SKM-1 treated with dmso at 0.1 percent for 144 hours (cell line): ENCODE measurements at regions not wholly inside any gene's neighbourhood (a gene's known extent, or its start where the extent isn't known, plus 50 kb on each side); places are given as distances from the start of the nearest gene placed in this dataset.

ENCODE experiments used
- DNase-seq: peaks from one replicate; lab custom pipeline; 2025; ENCODE audit not compliant: unreplicated experiment; lab: John Stamatoyannopoulos, UW

DNA sequence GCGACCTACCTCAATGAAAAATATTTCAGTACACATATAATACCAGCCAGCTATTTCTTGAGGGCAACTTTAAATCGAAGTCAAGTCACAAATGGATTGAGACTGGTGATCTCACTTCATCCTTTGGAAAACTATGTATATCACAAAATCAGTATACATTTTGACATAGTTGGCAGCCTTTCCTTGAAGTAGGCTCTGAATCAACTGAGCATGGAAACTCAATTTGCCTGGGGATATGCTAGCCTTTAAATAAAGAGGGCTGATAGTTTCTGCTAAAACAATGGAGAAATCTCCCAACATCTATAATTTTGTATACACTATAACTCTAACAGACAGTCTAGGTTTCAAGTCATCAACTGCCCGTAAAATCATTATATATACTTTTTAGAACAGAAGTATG is 282.8 kb upstream of the TENM3 start:
- no peak for DNase-seq

DNA sequence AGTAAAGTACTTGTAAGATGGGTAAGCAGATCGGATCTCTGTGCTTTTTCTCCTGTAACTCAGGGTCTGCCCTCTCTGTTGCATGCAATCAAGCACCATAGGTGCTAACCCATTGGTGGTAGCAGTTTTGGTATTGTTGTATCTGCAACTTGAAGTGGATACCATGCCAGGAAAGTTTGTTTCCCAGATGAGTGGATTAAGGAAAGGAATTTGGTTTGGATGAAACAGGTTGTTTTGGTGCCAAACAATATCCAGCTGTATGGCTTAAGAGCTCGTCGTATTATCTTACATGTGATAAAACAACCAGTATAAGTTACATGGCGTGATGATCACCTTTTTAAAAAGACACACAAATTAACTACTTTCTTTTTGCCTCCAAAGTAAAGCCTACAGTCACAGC is 280.9 kb upstream of the TENM3 start:
- no peak for DNase-seq

DNA sequence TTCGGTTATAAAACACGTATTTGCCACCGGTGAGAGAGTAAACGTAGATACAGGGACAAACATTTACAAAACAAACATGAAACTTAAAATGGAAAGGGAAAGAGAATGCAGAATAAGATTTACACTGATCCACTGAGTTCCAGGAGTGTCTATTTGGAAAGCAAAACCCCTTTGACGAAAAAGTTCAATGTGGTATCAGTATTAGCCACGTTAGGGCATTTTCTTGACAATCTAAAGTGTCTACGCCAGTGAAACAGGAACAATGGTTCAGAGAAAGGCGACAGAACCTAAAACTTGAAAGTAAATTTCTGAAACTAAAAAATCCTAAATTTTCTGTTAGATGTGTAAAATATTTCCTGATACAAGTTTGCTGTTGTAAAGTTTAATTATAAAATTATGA is 278.5 kb upstream of the TENM3 start:
- no peak for DNase-seq

DNA sequence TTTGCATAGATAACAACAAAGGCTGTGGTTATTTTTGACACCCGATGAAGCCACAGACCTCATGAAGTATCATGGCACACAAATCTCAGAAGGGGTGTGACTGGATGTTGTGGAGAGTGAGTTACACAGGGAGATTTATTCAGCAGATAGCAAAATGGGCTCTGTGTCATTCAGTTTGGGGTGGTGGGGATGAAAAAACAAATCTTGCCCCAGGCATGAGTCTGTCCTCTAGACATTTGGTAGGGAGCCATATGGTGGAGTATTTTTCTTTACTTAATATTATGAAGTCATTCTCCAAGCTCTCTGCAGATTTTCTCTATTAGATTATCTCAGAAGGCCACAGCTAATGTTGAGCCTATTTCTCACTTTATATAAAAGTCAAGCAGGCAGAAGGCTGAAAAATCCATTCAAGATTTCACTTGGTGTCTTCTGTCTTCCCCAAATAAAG is 277.1 kb upstream of the TENM3 start:
- no peak for DNase-seq

DNA sequence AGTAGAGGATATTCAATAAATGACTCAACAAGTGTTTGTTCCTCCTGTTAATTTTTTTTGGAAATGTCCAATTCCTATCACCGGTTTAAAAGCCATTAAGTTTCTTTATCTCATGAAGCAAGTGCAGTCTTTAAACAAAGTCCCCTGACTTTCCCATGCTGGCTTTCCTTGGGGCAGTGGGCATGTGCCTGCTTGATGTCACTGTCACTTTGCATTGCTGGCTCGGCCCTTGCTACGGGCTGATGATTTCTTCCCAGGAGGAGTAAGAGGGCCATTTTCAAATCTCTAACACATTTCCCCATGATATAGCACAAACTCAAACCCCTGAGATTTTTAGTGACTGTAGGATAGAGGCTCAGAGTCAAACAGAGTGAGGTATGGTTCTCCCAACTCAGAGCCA is 275.8 kb upstream of the TENM3 start:
- no peak for DNase-seq

DNA sequence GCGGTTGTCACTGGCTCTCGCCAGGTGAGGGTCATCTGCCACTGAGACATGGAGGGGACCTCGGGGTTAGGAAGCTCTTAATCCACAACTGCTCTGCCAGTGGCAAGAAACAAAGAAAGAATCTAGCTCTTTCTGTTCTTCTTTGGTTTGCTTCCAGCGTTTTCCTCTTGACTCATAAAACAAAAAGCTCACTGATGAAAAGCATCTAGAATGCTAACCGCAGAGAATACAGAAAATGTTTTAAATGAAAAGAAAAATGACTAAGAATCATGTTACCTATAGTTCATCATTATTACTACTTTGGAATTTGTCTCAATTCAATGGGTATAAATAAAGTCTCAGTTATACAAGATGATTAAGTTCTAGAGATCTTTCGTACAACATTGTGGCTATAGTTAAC is 274.8 kb upstream of the TENM3 start:
- DNase-seq = no peak

DNA sequence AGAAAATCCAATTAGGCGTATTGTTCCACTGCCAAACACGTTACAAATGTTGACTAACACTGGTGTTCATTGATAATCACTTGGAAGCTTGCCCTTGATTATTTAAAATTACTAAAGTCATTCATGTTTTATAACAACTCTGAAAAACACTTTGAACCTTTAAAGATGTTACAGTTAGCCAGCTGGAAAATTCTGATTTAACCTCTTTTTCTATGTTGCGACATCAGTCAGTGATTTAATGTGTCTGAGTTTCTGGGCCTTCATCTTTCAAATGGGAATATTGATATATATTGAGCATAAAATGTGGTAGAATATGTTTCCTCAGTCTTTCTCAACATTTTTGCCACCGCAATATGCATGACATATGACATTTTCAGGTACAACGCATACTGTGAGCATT is 274.1 kb upstream of the TENM3 start:
- no peak for DNase-seq

DNA sequence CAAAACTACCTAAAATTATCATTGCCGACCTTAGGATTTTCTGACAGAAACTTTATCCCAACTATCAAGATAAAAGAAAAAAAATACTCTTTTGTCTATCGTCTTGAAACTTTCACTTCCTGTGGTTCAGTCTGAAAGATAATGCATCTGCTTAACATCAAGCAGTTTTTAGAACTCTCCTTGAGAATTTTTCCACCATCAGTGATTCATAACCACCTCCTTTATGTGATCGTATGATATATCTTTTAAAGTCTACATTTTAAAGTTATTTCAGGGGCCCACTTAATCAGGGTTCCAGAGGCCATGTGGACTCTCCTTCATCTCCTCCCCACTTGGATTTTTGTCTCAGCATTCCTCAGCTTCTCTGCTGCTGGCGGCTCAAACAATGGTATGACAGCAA is 272.8 kb upstream of the TENM3 start:
- DNase-seq = no peak

DNA sequence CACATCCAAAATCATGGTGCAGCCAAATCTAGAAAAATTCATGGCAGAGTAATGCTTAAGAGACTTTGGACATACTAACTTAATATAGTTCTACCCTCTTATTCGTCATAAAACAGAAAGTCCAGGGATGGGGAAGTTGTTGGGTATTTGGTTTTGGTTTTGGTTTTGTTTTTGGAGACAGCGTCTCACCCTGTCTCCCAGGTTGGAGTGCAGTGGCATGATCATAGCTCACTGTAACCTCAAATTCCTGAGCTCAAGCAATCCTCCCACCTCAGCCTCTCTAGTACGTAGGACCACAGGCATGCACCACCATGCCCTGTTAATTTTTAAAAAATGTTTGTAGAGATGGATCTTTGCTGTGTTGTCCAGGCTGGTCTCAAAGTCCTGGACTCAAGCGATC is 271.8 kb upstream of the TENM3 start:
- no peak for DNase-seq

DNA sequence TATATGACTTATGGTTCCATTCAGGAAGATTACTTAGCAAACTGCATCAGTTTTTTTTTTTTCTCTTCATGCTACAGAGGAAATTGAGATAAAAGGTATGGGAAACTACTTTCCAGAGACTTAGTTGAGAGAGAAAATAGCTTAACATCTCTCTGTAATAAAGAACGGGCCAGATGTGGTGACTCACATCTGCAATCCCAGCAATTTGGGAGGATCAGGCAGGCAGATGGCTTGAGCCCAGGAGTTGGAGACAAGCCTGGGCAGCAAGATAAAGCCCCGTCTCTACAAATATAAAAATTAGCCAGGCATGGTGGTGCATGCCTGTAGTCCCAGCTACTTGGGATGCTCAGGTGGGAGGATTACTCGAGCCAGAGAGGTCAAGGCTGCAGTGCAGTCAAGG is 271.2 kb upstream of the TENM3 start:
- no peak for DNase-seq

DNA sequence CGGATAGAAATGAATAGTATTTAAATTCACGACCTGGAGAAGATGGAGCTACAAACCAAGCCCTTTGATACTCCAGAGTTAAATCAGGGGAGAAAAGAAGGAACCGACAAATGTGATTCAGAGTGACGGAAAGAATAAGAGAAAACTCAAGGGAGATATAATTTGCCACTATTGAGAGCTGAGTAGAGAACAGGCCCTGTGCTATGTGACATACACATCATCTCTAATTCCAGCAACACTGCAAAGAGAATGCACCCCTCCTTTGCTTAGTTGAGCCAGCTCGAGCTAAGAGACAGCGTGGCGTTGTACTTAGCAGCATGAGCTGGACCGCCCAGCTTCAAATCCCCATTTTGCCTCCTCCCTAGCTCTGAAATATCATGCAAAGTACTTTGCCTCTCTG is 266.4 kb upstream of the TENM3 start:
- no peak for DNase-seq

DNA sequence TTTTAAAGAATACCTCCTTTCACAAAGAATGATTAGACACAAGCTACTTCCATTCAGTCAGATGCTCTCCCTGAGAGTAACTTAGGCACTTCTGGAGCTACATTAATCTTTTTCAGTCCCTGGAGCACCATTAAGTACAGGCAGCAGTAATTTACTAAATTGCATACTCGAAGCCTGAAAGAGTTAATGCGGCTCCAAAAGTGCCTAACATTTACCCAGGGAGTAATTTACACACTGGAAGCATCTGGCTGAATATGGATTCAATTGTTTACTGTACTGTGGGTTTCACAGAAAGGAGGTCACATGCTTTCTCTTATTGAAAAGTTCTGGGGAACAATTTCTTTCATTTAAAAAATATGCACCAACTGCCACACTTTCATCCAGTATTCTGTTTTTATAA is 260.8 kb upstream of the TENM3 start:
- no peak for DNase-seq

DNA sequence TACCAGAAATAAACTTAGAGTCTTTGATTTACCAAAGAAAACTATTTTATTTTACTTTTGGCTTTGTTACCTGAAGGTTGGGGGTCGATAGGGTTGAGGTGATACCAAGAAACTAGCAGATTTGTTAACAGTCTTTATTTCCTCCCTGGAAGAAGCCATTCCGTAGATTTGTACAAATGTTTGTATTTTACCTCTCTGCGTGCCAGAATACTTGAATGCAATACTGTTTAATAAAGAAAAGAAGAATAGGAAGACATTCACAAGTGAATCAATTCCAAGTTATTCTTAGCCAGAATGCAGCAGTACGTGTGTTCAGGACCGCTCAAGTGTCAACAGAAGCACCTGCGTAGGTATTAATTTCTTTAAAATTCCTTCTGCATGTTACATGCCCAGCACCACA is 260.3 kb upstream of the TENM3 start:
- DNase-seq = no peak

DNA sequence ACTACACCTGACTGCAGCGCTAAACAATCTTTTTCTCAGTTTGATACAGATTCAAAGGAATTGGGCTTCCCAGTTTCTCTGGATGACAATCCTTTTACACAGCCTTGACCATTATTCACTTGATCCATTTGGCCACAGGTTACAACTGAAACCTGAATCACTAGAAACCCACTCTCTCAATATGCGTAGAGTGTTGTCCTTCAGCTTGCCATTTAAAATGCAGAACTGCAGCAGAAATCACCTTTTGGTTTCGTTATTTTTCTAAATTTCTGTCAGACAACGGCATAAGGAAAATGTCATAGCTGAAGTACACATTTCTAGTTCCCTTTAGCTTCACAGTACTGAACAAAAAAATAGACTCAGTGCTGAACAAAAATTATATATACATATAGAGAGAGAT is 255.8 kb upstream of the TENM3 start:
- DNase-seq = no peak

DNA sequence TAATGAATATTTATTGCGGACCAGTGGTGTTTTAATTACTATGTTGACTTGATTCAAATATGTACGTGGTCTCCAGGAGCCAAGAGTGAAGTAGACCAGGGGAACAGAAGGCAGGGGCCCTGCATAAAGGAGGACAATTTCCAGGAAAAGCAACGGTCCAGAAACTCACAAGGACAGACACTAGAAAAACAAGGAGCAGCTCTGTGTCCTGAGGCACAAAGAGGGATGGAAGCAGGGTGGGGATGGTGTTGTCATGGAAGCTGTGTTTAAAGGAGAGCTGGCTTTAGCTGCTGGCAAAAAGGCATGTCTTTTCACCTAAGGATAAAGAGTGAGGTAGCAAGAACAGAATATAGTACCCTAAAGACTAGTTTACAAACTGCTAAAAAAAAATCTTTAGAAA is 254.1 kb upstream of the TENM3 start:
- DNase-seq = no peak

DNA sequence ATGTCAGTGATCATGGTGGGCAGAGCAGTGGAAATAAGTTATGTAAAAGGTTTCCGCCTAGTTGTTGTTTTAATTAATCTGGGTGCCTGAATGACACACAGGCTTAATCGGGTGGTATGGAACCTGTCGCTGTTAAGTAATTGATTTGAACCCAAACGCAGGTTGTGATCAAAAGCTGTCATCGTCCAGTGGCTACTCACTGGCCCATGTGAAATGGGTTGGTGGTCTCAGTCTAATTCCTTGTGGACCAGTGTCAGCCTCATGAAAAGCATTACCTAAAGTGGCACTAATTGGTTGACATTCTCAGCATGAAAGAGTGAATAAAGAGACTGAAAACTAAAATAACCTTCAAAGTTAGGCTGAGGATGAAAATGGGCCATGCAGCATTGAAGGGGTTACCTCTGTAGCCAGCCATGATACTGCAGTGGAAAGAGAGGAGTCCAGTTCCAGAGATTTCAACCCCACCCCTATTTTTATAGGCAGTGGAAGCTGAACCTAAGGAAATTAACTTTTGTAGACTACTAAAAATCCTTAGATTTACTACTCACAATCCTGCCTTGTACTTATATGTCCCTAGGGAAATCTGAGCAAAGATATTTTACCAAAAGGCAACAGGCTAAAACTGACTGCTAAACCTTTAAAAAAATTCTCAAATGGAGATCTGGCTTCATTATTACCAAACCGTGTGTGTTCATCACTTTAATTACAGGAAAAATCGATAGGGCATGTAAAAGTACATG is 251.7 kb upstream of the TENM3 start:
- no peak for DNase-seq

DNA sequence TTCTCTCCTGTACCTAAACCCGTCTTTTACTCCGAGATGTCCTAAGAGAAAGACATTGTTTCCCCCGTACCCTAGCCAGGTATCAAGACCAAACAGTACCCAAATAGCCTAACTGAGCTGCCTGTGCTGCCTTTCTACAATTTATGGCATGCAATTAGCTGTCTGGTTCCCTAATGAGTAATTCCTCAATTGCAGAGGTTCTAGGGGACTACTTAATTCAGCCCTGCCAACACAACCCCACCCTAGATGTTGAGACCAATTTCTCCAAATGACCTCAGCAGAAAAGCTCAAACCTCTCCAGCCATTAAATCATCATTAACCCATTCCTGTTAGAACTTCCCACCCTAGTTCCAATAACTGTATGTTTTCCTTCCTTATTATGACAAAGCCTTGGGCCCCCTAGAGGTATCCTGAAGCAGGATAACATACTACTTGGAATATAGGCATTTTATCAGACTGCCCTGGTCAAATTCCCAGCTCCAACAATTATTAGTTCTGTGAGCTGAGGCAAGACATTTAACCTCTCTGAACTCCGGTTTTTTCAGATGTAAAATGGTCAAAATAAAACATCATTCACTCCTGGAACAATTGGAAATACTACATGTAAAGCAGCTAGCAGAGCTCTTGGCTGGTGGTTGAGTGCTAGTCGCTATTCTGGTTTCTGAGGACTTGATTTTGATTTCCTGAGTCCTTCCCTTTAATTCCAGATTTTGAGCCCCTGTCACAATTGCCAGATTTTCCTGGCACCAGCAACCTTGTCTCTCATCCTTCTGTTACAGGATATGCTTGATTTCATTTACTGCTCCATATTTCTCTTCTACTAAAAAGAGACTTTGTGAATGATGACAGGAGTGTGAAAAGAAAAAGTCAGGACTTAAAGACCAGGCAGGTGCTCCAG is 244.6 kb upstream of the TENM3 start:
- no peak for DNase-seq

DNA sequence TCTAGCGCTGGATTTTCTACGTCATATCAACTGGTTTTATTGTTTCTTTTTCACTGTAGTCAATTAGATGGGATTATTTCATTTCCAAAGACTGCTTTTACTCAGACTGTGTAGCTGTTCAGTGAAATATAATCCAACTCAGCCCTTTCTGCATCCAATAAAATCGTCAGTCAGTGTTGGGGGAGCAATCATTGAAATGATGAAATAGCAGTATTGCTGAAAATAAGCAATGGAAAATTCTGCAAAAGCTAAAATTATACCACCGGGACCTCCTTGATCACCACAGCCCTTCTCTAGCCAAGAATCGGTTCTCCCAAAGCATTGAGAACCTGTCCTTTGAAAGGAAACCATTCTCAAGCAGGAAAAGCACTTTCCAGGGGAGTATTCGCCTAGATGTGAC is 243.1 kb upstream of the TENM3 start:
- no peak for DNase-seq

DNA sequence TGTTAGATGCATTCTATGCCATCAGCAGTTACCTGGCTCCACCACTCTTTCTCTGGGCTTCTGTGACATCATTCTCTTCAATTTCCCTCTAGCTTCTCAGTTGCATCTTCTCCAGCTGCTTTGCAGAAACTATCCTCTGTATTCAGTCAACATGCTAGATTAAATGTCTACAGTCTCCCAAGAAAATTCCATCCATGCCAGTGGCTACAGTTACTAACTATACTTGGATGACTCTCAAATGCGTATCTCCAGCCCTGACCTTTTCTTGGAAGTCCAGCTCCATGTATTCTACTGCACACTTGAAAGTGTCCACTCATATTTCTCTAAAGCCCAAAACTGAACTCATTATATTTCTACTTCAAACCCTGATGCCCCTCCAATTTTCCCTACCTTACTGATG is 232.3 kb upstream of the TENM3 start:
- DNase-seq = no peak

DNA sequence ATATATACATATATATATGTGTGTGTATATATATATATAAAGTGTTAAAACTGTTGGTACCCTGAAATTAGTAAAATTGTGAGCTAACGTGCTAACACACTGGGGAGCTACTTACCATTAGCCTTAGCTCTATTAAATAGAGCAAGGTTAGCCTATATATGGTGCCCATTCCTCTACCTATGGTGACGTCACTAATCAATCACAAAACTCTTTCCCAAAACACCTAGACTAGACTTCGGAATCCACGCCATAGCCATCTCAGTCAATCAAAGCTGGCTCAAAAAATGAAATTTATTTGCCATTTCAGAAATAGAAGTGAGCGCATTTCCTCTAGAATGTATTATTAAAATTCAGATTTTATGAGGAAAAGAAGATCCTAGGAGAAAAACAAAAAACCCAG is 229.0 kb upstream of the TENM3 start:
- DNase-seq = no peak

DNA sequence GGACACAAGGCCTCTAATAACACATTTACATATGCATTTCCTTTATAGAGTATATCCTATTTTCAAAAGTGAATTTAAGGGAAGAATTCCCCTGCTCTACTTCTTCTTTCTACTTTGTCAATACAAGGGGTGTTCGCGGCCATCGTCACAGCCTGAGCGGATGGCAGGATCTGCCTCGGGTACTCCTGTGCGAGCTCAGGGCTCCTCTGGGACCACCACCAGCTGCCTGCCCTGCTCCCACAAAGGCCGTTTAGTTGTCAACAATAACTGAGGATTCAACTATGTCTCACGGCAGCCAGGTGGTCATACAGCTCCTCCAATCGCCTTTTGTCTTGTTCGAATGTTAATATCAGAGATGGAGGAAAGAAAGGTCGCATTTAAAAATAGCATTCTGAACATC is 228.2 kb upstream of the TENM3 start:
- DNase-seq = no peak

DNA sequence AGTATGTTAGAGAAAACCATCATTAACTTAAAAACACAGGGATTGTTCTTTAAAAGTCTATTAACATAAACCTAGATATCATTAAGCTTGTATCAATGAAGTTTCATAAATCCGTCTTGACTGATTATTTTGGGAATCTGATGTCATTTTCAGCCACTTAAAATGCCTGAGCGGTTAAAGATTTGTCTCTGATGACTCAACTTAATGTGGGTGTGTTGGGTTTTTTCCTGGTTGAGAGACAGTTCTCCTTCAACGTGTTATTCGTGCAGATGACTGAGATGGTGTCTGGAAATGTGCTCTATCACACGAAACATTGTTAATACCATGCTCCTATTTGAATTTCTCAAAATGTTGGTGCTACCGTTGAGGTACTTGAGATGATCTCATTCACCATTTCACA is 227.3 kb upstream of the TENM3 start:
- DNase-seq = no peak

DNA sequence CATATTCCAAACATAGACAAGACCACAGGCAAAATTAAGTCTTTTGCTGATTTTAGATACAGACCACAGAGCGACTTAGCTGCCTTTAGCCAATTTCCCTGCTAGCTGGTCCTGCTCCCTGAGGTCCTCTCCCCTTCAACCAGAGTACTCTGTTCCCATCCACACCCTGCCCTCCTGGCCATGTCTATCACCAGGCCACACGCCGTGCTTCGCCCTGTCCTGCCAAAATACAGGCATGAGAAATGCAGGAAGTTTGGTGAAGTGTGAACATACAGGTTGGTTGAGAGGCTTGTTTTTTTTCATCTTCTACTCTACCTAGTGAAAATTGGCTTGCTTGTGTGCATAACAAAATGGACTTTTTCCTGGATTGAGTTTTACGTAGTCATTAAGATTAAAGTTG is 226.2 kb upstream of the TENM3 start:
- DNase-seq = no peak
